ENCODE measurements at regions not wholly inside any gene's neighbourhood (a gene's known extent, or its start where the extent isn't known, plus 50 kb on each side); places are given as distances from the start of the nearest gene placed in this dataset.

- no peak for DNase-seq
- no peaks in the 10 kb centered on the region for H3K36me3 Mint-ChIP-seq (ENCODE audit: unreplicated experiment)
Measured at GRCh38 chr3:20576228-20576627, 390.2 kb upstream of the SGO1 start.

GRCh38 chr3:20575146-20575545 is 389.1 kb upstream of the SGO1 start:
- Mint-ChIP-seq H3K27me3 (ENCODE audit: unreplicated experiment) (peaks cover 2% of the 10 kb centered on the region), H3K36me3 (ENCODE audit: unreplicated experiment) (no peaks in the 10 kb centered on the region), H3K4me3 (ENCODE audit: unreplicated experiment) (no peak overlapping the region), H3K9me3 (ENCODE audit: unreplicated experiment) (no peaks in the 10 kb centered on the region), H3K4me1 (ENCODE audit: low read depth, unreplicated experiment) (peaks cover 2% of the 10 kb centered on the region), H3K27ac (ENCODE audit: unreplicated experiment) (no peak overlapping the region)
- no peak for DNase-seq
- TF ChIP-seq CTCF (IDR thresholded peaks at IDR 0.05; ENCODE audit: partially characterized antibody, unreplicated experiment), result no peak

More at GRCh38 chr3:20576228-20576627, 390.2 kb upstream of the SGO1 start:
- Mint-ChIP-seq H3K4me3 (ENCODE audit: unreplicated experiment) (no peak overlapping the region), H3K27me3 (ENCODE audit: unreplicated experiment) (peaks cover 2% of the 10 kb centered on the region), H3K27ac (ENCODE audit: unreplicated experiment) (no peak overlapping the region), H3K9me3 (ENCODE audit: unreplicated experiment) (no peaks in the 10 kb centered on the region), H3K4me1 (ENCODE audit: low read depth, unreplicated experiment) (peaks cover 2% of the 10 kb centered on the region)
- no peak for TF ChIP-seq CTCF (IDR thresholded peaks at IDR 0.05; ENCODE audit: partially characterized antibody, unreplicated experiment)

GRCh38 chr3:20574746-20575145 is 388.7 kb upstream of the SGO1 start:
- no peak overlapping the region for H3K4me3 Mint-ChIP-seq (ENCODE audit: unreplicated experiment)
- H3K27ac Mint-ChIP-seq (ENCODE audit: unreplicated experiment), result no peak overlapping the region
- no peak for TF ChIP-seq CTCF (IDR thresholded peaks at IDR 0.05; ENCODE audit: partially characterized antibody, unreplicated experiment)
- peaks cover 2% of the 10 kb centered on the region for H3K4me1 Mint-ChIP-seq (ENCODE audit: low read depth, unreplicated experiment)
- peaks cover 2% of the 10 kb centered on the region for H3K27me3 Mint-ChIP-seq (ENCODE audit: unreplicated experiment)
- no peak for DNase-seq
- no peaks in the 10 kb centered on the region for H3K9me3 Mint-ChIP-seq (ENCODE audit: unreplicated experiment)
- H3K36me3 Mint-ChIP-seq (ENCODE audit: unreplicated experiment), result no peaks in the 10 kb centered on the region

GRCh38 chr3:20573175-20573574 is 387.2 kb upstream of the SGO1 start:
- no peak for DNase-seq
- H3K36me3 Mint-ChIP-seq (ENCODE audit: unreplicated experiment), result no peaks in the 10 kb centered on the region
- no peak overlapping the region for H3K4me3 Mint-ChIP-seq (ENCODE audit: unreplicated experiment)
- TF ChIP-seq CTCF (IDR thresholded peaks at IDR 0.05; ENCODE audit: partially characterized antibody, unreplicated experiment), result no peak
- no peaks in the 10 kb centered on the region for H3K9me3 Mint-ChIP-seq (ENCODE audit: unreplicated experiment)
- H3K27me3 Mint-ChIP-seq (ENCODE audit: unreplicated experiment), result peaks cover 2% of the 10 kb centered on the region
- no peak overlapping the region for H3K27ac Mint-ChIP-seq (ENCODE audit: unreplicated experiment)
- peaks cover 2% of the 10 kb centered on the region for H3K4me1 Mint-ChIP-seq (ENCODE audit: low read depth, unreplicated experiment)

- no peak overlapping the region for H3K27ac Mint-ChIP-seq (ENCODE audit: unreplicated experiment)
- H3K4me1 Mint-ChIP-seq (ENCODE audit: low read depth, unreplicated experiment), result peaks cover 2% of the 10 kb centered on the region
- H3K9me3 Mint-ChIP-seq (ENCODE audit: unreplicated experiment), result no peaks in the 10 kb centered on the region
- H3K36me3 Mint-ChIP-seq (ENCODE audit: unreplicated experiment), result no peaks in the 10 kb centered on the region
- H3K27me3 Mint-ChIP-seq (ENCODE audit: unreplicated experiment), result peaks cover 2% of the 10 kb centered on the region
- DNase-seq, result no peak
- no peak overlapping the region for H3K4me3 Mint-ChIP-seq (ENCODE audit: unreplicated experiment)
- TF ChIP-seq CTCF (IDR thresholded peaks at IDR 0.05; ENCODE audit: partially characterized antibody, unreplicated experiment), result no peak
Measured at GRCh38 chr3:20572473-20572872, 386.5 kb upstream of the SGO1 start.

All from glutamatergic neuron (in vitro differentiated cells).